ENCODE measurements at regions not wholly inside any gene's neighbourhood (a gene's known extent, or its start where the extent isn't known, plus 50 kb on each side); places are given as distances from the start of the nearest gene placed in this dataset.
A peak's percentile ranks its signal among the peaks of the same experiment; 100 is the strongest.
"Not testable (repeated sequence)": the region's sequence is repeated elsewhere in the genome, so short reads cannot be mapped to it uniquely, and the experiment has no call there.

DNA sequence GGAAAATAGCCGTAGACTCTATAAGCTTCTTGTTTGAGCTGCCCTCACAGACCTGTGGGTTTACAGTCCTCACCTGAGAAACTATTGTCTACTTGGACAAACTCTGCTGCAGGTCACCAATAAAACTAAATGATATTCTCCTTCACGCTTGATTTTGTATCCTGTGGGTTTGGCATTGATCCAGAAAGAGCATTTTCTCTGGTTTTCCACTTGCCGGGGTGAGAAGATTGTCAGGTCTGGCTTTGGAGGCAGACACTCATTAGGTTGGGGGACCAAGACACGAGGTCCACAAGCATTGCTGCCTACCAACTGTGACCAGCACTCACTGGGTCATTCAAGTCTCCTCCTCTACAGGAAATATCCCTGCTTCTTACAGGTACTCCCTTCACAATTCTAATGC lies 68.5 kb downstream of the CDC14C start:
- Histone ChIP-seq H3K27me3 (ENCODE audit: control insufficient read depth, insufficient read depth, low read length) (no peaks in the 10 kb centered on the region), H3K4me3 (ENCODE audit: low read length) (no peak overlapping the region), H3K9ac (ENCODE audit: low read length) (no peak overlapping the region), H3K9me3 (ENCODE audit: control insufficient read depth, low read depth, low read length) (no peaks in the 10 kb centered on the region), H3K36me3 (ENCODE audit: control insufficient read depth, low read depth, low read length) (no peaks in the 10 kb centered on the region), H3K4me1 (ENCODE audit: control insufficient read depth, low read depth, low read length) (no peaks in the 10 kb centered on the region), H3K27ac (ENCODE audit: low read length) (no peak overlapping the region)

DNA sequence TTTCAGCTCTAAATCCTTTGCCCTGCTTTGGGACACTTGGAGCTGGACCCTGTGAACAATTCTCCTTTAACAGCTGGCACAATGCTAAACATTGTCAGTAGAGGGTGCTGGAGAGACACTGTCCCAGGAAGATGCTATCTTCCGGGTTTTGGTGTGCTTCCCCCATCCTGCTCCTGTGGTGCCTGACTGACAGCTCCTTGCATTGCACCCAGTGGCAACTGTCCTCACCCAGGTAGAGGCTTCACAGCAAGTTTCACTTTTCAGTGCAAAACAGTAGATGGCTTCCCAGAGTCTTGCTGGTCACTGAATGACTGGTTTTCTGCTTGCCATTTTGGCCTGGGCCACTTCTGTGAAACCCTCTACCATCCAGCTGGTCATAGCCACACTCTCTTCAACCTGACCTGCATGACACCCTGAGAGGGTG lies 77.3 kb downstream of the CDC14C start:
- Histone ChIP-seq H3K4me1 (ENCODE audit: control insufficient read depth, low read depth, low read length) (peaks cover 3% of the 10 kb centered on the region), H3K36me3 (ENCODE audit: control insufficient read depth, low read depth, low read length) (no peaks in the 10 kb centered on the region), H3K9ac (ENCODE audit: low read length) (no peak overlapping the region)

DNA sequence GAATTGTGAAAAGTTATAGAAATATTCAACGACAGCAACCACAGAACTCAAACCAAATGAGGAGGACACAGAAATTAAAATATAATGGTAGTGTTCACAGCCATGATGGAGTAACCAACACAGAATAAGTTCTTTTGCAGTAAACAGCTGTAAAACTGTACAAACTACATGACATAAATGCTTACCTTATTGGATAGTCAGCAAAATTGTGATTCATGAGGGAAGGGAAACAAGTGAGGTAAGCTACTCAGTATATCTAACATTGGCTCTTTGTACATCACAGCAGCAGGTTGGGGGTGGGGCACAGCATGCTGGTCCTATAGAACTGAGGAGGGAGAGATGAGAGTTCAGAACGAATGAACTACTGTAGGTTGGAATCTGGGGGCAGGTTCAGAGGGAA lies 86.4 kb downstream of the CDC14C start:
- Histone ChIP-seq H3K9me3 (ENCODE audit: control insufficient read depth, low read depth, low read length) (no peaks in the 10 kb centered on the region), H3K9ac (ENCODE audit: low read length) (no peak overlapping the region), H3K27me3 (ENCODE audit: control insufficient read depth, insufficient read depth, low read length) (no peaks in the 10 kb centered on the region), H3K4me1 (ENCODE audit: control insufficient read depth, low read depth, low read length) (peaks cover 5% of the 10 kb centered on the region), H3K36me3 (ENCODE audit: control insufficient read depth, low read depth, low read length) (no peaks in the 10 kb centered on the region), H3K27ac (ENCODE audit: low read length) (no peak overlapping the region), H3K4me3 (ENCODE audit: low read length) (no peak overlapping the region)

More for the DNA sequence above, 77.3 kb downstream of the CDC14C start:
- H3K27ac ChIP-seq (ENCODE audit: low read length): no peak overlapping the region
- no peak overlapping the region for H3K4me3 ChIP-seq (ENCODE audit: low read length)
- H3K27me3 ChIP-seq (ENCODE audit: control insufficient read depth, insufficient read depth, low read length): no peaks in the 10 kb centered on the region
- no peaks in the 10 kb centered on the region for H3K9me3 ChIP-seq (ENCODE audit: control insufficient read depth, low read depth, low read length)

DNA sequence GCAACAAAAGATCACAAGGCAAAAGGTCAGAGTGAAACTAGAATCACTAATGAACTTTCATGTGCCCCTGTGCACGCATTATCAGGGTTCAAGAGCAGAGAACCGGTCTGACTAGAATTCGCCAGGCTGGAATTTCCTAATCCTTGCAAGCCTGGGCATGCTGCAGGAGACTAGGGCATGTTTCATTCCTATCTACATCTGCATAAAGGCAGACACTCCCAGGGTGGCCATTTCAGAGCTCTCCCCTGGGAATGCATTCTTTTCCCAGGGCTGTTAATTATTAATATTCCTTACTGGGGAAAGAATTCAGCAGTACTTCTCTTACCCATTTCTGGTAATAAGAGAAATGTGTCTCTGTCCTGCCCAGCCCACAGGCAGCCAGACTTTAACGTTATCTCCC lies 90.5 kb downstream of the CDC14C start:
- Histone ChIP-seq H3K9ac (ENCODE audit: low read length) (no peak overlapping the region), H3K27me3 (ENCODE audit: control insufficient read depth, insufficient read depth, low read length) (no peaks in the 10 kb centered on the region), H3K4me3 (ENCODE audit: low read length) (no peak overlapping the region), H3K27ac (ENCODE audit: low read length) (no peak overlapping the region), H3K9me3 (ENCODE audit: control insufficient read depth, low read depth, low read length) (no peaks in the 10 kb centered on the region), H3K4me1 (ENCODE audit: control insufficient read depth, low read depth, low read length) (peaks cover 5% of the 10 kb centered on the region), H3K36me3 (ENCODE audit: control insufficient read depth, low read depth, low read length) (no peaks in the 10 kb centered on the region)

DNA sequence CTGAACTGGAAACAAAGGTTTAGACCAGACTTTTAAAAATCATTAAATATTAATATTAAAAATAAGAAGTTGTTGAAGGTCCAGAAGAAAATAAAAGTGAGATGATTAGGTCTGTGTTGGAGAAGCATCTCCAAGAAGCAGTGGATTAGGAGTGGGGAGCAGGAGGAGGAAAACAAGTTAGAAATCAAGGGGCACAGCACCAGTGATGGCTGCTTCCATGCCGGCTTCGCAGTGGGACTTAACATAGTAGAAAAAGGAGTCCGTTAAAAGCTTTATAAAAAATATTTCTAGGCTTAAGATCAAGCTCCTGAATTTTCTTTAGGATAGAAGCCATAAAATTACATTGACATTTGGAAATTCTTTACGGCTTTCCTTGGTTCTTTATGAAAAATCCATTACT lies 95.8 kb downstream of the CDC14C start:
- Histone ChIP-seq H3K27me3 (ENCODE audit: control insufficient read depth, insufficient read depth, low read length) (no peaks in the 10 kb centered on the region), H3K9ac (ENCODE audit: low read length) (no peak overlapping the region), H3K9me3 (ENCODE audit: control insufficient read depth, low read depth, low read length) (no peaks in the 10 kb centered on the region), H3K4me3 (ENCODE audit: low read length) (no peak overlapping the region), H3K4me1 (ENCODE audit: control insufficient read depth, low read depth, low read length) (peaks cover 30% of the 10 kb centered on the region), H3K36me3 (ENCODE audit: control insufficient read depth, low read depth, low read length) (no peaks in the 10 kb centered on the region), H3K27ac (ENCODE audit: low read length) (no peak overlapping the region)

DNA sequence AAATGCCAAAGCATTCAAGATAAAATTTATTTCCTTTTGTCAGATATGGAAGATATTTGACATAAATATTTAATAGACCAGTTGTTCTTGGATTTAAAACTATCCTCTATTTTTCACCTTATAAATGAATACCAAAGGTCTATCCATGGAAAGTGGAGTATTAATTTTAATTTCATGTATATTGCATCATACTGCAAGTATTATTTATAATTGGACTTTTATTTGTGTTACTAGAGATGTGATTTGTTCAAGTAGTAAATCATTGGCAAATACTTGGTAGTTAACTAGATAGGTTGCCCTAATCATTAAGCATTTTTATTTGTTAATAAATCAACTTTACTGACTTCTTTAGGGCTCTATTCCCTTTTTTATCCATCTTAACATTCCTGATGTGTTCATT lies 98.1 kb downstream of the CDC14C start:
- H3K9ac ChIP-seq (ENCODE audit: low read length): no peak overlapping the region
- no peaks in the 10 kb centered on the region for H3K27me3 ChIP-seq (ENCODE audit: control insufficient read depth, insufficient read depth, low read length)
- no peak overlapping the region for H3K4me3 ChIP-seq (ENCODE audit: low read length)
- H3K4me1 ChIP-seq (ENCODE audit: control insufficient read depth, low read depth, low read length): peaks cover 38% of the 10 kb centered on the region
- no peaks in the 10 kb centered on the region for H3K36me3 ChIP-seq (ENCODE audit: control insufficient read depth, low read depth, low read length)
- no peak overlapping the region for H3K27ac ChIP-seq (ENCODE audit: low read length)
- no peaks in the 10 kb centered on the region for H3K9me3 ChIP-seq (ENCODE audit: control insufficient read depth, low read depth, low read length)

DNA sequence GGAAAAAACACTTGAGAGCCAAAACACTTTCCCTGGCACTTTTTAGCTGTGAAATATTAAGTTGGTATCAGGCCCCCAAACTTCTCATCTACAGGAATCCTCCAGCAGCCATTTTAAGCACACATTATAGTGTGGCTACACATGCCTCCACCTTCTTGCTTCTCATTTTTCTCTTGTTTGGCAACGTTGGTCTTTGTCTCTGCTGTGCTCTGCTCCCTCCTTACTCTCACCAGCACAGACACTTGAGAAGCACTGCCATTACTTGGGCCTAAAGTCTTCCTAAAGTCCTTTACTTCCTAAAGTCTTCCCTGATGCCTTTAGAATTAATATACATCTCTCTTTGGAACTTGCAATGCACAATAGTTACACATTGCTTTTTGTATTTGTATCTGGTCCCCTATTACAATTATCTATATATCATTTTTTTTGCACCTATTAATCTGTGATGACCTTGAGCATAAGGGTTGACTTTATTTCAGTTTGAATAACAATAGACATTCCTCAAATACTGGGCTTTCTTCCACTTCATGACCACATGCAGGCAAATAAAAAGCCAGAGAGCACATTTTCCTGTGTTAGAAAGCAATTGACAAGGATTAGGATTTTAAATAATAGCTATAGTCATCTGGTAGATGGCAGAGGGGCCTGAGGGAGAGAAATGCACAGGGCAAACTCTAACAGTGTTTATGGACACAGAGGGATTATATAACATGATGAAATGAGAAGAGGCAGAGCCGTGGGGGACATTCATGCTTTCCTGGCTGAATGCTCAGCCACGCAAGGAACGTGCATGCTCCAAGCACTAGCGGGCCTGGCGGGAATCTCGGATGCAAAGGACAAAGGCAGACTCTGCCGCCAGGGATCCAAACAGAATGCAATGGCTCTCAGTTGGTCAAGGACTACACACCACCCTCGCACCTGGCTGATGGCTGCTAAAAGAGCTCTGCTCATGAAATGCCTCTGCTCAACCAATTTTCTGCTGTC lies 99.3 kb downstream of the CDC14C start:
- peaks cover 38% of the 10 kb centered on the region for H3K4me1 ChIP-seq (ENCODE audit: control insufficient read depth, low read depth, low read length)
- no peaks in the 10 kb centered on the region for H3K9me3 ChIP-seq (ENCODE audit: control insufficient read depth, low read depth, low read length)
- H3K27ac ChIP-seq (ENCODE audit: low read length): peak overlapping the region; percentile 51
- no peaks in the 10 kb centered on the region for H3K27me3 ChIP-seq (ENCODE audit: control insufficient read depth, insufficient read depth, low read length)
- H3K36me3 ChIP-seq (ENCODE audit: control insufficient read depth, low read depth, low read length): no peaks in the 10 kb centered on the region
- H3K9ac ChIP-seq (ENCODE audit: low read length): peak overlapping the region; percentile 35
- H3K4me3 ChIP-seq (ENCODE audit: low read length): no peak overlapping the region

DNA sequence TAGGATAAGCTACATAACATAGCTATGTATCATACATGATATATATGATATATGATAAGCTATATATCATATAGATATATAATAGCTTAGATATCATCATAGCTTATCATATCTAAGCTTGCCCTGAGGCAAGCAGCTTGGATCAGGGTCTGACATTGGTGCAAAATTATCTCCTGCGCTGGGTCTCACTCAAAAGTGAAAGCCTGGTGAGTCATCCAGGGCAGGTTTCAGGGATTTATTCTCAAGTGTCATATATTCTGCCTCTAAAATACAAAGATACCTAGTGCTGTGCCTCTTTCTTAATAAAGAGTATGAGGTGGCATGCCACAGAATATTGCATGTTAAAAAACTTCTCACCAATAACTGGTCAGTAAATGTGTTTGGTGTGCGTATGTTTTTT lies 105.9 kb downstream of the CDC14C start:
- H3K9me3 ChIP-seq (ENCODE audit: control insufficient read depth, low read depth, low read length): no peaks in the 10 kb centered on the region
- no peak overlapping the region for H3K27ac ChIP-seq (ENCODE audit: low read length)
- H3K9ac ChIP-seq (ENCODE audit: low read length): no peak overlapping the region
- no peak overlapping the region for H3K4me3 ChIP-seq (ENCODE audit: low read length)
- H3K27me3 ChIP-seq (ENCODE audit: control insufficient read depth, insufficient read depth, low read length): no peaks in the 10 kb centered on the region
- H3K36me3 ChIP-seq (ENCODE audit: control insufficient read depth, low read depth, low read length): no peaks in the 10 kb centered on the region
- peaks cover 16% of the 10 kb centered on the region for H3K4me1 ChIP-seq (ENCODE audit: control insufficient read depth, low read depth, low read length)

DNA sequence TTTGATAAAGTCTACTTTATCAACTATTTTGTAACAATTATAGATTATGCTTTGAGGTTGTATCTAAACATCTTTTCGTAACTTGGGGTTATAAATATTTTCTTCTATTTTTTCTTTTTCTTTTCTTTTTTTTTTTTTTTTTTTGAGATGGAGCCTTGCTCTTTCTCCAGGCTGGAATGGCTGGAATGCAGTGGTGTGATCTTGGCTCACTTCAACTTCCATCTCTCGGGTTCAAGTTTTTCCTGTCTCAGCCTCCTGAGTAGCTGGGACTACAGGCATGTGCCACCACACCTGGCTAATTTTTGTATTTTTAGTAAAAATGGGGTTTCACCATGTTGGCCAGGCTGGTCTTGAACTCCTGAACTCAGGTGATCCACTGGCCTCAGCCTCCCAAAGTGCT lies 108.8 kb downstream of the CDC14C start:
- H3K27me3 ChIP-seq (ENCODE audit: control insufficient read depth, insufficient read depth, low read length); H3K27ac ChIP-seq (ENCODE audit: low read length); H3K36me3 ChIP-seq (ENCODE audit: control insufficient read depth, low read depth, low read length); H3K9me3 ChIP-seq (ENCODE audit: control insufficient read depth, low read depth, low read length); H3K4me3 ChIP-seq (ENCODE audit: low read length); H3K9ac ChIP-seq (ENCODE audit: low read length): not testable (repeated sequence)
- peaks cover 28% of the 10 kb centered on the region for H3K4me1 ChIP-seq (ENCODE audit: control insufficient read depth, low read depth, low read length)

DNA sequence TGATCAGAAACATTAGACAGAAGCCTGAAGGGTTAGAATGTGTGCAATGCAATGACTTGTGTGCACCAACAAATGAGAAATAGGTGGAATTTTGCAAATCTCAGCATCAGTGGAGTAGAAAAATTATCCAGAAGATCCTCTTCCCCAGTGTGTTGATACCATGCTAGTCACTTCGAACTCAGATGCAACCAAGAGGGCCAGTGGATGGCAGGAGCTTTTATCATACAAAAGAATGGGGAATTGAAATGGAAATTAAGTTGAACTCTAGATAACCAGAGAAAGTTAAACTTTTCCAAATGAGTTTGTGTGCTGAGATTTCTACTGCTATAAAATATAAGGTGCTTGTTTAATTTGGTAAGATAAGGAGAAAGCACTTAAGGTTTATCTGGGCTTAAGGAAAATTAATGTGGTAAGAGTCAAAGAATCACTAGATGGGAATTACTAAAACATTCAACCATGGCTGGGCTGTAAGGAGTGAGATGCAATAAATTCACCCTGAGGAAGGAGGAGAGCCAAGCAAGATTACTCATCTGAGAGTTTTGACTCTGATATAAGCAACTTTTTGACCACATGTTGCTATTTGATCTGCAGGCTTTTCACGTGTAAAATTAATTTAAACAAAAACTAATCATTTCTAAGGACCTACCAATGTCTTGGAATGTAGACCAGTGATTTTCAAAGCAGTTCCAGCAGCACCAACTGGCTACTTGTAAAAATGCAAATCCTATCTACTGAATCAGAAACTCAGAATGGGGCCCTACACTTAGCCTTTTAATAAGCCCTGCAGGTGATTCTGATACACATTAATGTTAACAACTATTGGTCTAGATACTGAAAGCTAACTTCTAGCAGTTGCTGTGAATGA lies 113.2 kb downstream of the CDC14C start:
- Histone ChIP-seq H3K36me3 (ENCODE audit: control insufficient read depth, low read depth, low read length) (no peaks in the 10 kb centered on the region), H3K27ac (ENCODE audit: low read length) (peak overlapping the region; percentile 19)

DNA sequence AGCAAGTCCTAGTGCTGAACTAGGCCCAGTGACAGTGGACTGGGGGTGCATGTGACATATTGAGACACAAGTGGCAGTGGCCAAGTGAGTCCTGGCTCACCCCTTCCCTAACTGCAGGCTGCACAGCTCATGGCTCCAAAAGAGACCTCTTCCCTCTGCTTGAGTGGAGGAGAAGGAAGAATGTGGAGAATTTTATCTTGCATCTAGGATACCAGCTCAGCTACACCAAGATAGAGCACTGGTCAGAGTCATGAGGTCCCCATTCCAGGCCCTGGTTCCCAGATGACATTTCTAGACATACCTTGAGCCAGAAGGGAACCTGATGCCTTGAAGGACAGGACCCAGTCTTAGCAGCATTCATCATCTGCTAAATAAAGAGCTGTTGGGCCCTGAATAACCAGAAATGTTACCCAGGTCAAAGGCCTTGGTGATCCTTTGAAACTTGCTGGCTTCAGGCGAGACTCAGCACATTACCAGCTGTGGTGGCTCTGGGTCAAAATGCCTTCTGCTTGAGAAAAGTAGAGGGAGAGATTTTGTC lies 114.5 kb downstream of the CDC14C start:
- H3K27me3 ChIP-seq (ENCODE audit: control insufficient read depth, insufficient read depth, low read length): no peaks in the 10 kb centered on the region
- H3K4me3 ChIP-seq (ENCODE audit: low read length): no peak overlapping the region
- H3K27ac ChIP-seq (ENCODE audit: low read length): no peak overlapping the region
- no peak overlapping the region for H3K9ac ChIP-seq (ENCODE audit: low read length)
- no peaks in the 10 kb centered on the region for H3K9me3 ChIP-seq (ENCODE audit: control insufficient read depth, low read depth, low read length)
- H3K36me3 ChIP-seq (ENCODE audit: control insufficient read depth, low read depth, low read length): no peaks in the 10 kb centered on the region
- H3K4me1 ChIP-seq (ENCODE audit: control insufficient read depth, low read depth, low read length): peaks cover 32% of the 10 kb centered on the region

More for the DNA sequence above, 113.2 kb downstream of the CDC14C start:
- Histone ChIP-seq H3K27me3 (ENCODE audit: control insufficient read depth, insufficient read depth, low read length) (no peaks in the 10 kb centered on the region), H3K4me1 (ENCODE audit: control insufficient read depth, low read depth, low read length) (peaks cover 35% of the 10 kb centered on the region), H3K9ac (ENCODE audit: low read length) (peak overlapping the region; percentile 4), H3K9me3 (ENCODE audit: control insufficient read depth, low read depth, low read length) (no peaks in the 10 kb centered on the region), H3K4me3 (ENCODE audit: low read length) (peak overlapping the region; percentile 28)

Data from iPS-18a (cell line).